Endodermal cell (in vitro differentiated cells): ENCODE measurements at regions not wholly inside any gene's neighbourhood (a gene's known extent, or its start where the extent isn't known, plus 50 kb on each side); places are given as distances from the start of the nearest gene placed in this dataset.
A peak's percentile ranks its signal among the peaks of the same experiment; 100 is the strongest.

Source experiments
- DNase-seq: peaks from one replicate; pipeline ENCODE4 v3.0.0-alpha.2; 2017
- H3K27ac ChIP-seq: 2 replicates; pipeline ENCODE4 v1.5.1; 2013; ENCODE audit warnings: mild to moderate bottlenecking, low read depth, low read length, moderate library complexity
- H3K27me3 ChIP-seq: 2 replicates; pipeline ENCODE4 v1.6.1; 2013; ENCODE audit warnings: mild to moderate bottlenecking, low read length, moderate library complexity; ENCODE audit not compliant: insufficient read depth, control insufficient read depth, poor library complexity, severe bottlenecking
- H3K36me3 ChIP-seq: 2 replicates; pipeline ENCODE4 v1.7.0; 2013; ENCODE audit warnings: mild to moderate bottlenecking, low read length, moderate library complexity; ENCODE audit not compliant: control insufficient read depth, insufficient read depth
- H3K4me1 ChIP-seq: one replicate; pipeline ENCODE4 v1.7.0; 2013; ENCODE audit warnings: low read length; ENCODE audit not compliant: control insufficient read depth, insufficient read depth
- H3K4me3 ChIP-seq: 2 replicates; pipeline ENCODE4 v1.5.1; 2013; ENCODE audit warnings: mild to moderate bottlenecking, low read length, moderate library complexity
- H3K9ac ChIP-seq: 2 replicates; pipeline ENCODE4 v1.6.1; 2013; ENCODE audit warnings: mild to moderate bottlenecking, low read length, moderate library complexity; ENCODE audit not compliant: poor library complexity, severe bottlenecking; ENCODE audit errors: extremely low read depth
- H3K9me3 ChIP-seq: 2 replicates; pipeline ENCODE4 v1.6.1; 2013; ENCODE audit warnings: mild to moderate bottlenecking, low read length, moderate library complexity; ENCODE audit not compliant: control insufficient read depth
- H3K27ac Mint-ChIP-seq: 2 replicates; pipeline ENCODE4 v1.8.0; 2020; ENCODE audit warnings: mixed read lengths
- H3K27me3 Mint-ChIP-seq: 2 replicates; pipeline ENCODE4 v1.8.0; 2021; ENCODE audit warnings: mild to moderate bottlenecking, mixed read lengths; ENCODE audit not compliant: insufficient read depth
- H3K36me3 Mint-ChIP-seq: 2 replicates; pipeline ENCODE4 v1.8.0; 2020; ENCODE audit warnings: low read depth, mixed read lengths
- H3K4me1 Mint-ChIP-seq: 2 replicates; pipeline ENCODE4 v1.8.0; 2020; ENCODE audit warnings: mixed read lengths
- H3K4me3 Mint-ChIP-seq: 2 replicates; pipeline ENCODE4 v1.8.0; 2020; ENCODE audit warnings: mild to moderate bottlenecking, moderate library complexity, mixed read lengths
- H3K9me3 Mint-ChIP-seq: 2 replicates; pipeline ENCODE4 v1.8.0; 2020; ENCODE audit warnings: mild to moderate bottlenecking, mixed read lengths
- WGBS, 2 experiments: methylation state at CpG; one replicate each; pipeline versions ENCODE4 v1.1.5 to v1.1.7; 2013; ENCODE audit warnings: missing lambda C conversion rate in 2 of 2, mixed read lengths in 1 of 2; ENCODE audit not compliant: insufficient coverage in 1 of 2, insufficient read length in 1 of 2; 5-methylcytosine and 5-hydroxymethylcytosine counted together
- TF ChIP-seq, protein P1 (sequence below): fragments of 200-600 bp; sonication (generic); conservative IDR thresholded peaks from 2 replicates; pipeline ENCODE4 v1.5.0; 2021; ENCODE audit warnings: antibody characterized with exemption, mild to moderate bottlenecking

GRCh38 chr1:217373761-217374701, 256.9 kb downstream of the GPATCH2 start:
- H3K27ac Mint-ChIP-seq: no peak overlapping the region
- Histone ChIP-seq H3K9me3 (peaks cover 35% of the 10 kb centered on the region), H3K36me3 (no peaks in the 10 kb centered on the region), H3K4me1 (no peaks in the 10 kb centered on the region), H3K27me3 (peaks cover under 1% of the 10 kb centered on the region), H3K27ac (no peak overlapping the region), H3K9ac (no peak overlapping the region), H3K4me3 (no peak overlapping the region)
- H3K9me3 Mint-ChIP-seq: peaks cover 20% of the 10 kb centered on the region
- H3K4me3 Mint-ChIP-seq: no peak overlapping the region
- peak; percentile 70 for DNase-seq
- WGBS, 2 experiments: 85 to 97% methylated on average over 5 to 11 of the region's 11 CpGs
- H3K4me1 Mint-ChIP-seq: peaks cover 25% of the 10 kb centered on the region
- H3K36me3 Mint-ChIP-seq: no peaks in the 10 kb centered on the region
- H3K27me3 Mint-ChIP-seq: peaks cover 41% of the 10 kb centered on the region
- TF ChIP-seq, protein P1, sequence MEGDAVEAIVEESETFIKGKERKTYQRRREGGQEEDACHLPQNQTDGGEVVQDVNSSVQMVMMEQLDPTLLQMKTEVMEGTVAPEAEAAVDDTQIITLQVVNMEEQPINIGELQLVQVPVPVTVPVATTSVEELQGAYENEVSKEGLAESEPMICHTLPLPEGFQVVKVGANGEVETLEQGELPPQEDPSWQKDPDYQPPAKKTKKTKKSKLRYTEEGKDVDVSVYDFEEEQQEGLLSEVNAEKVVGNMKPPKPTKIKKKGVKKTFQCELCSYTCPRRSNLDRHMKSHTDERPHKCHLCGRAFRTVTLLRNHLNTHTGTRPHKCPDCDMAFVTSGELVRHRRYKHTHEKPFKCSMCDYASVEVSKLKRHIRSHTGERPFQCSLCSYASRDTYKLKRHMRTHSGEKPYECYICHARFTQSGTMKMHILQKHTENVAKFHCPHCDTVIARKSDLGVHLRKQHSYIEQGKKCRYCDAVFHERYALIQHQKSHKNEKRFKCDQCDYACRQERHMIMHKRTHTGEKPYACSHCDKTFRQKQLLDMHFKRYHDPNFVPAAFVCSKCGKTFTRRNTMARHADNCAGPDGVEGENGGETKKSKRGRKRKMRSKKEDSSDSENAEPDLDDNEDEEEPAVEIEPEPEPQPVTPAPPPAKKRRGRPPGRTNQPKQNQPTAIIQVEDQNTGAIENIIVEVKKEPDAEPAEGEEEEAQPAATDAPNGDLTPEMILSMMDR: no peak

DNA sequence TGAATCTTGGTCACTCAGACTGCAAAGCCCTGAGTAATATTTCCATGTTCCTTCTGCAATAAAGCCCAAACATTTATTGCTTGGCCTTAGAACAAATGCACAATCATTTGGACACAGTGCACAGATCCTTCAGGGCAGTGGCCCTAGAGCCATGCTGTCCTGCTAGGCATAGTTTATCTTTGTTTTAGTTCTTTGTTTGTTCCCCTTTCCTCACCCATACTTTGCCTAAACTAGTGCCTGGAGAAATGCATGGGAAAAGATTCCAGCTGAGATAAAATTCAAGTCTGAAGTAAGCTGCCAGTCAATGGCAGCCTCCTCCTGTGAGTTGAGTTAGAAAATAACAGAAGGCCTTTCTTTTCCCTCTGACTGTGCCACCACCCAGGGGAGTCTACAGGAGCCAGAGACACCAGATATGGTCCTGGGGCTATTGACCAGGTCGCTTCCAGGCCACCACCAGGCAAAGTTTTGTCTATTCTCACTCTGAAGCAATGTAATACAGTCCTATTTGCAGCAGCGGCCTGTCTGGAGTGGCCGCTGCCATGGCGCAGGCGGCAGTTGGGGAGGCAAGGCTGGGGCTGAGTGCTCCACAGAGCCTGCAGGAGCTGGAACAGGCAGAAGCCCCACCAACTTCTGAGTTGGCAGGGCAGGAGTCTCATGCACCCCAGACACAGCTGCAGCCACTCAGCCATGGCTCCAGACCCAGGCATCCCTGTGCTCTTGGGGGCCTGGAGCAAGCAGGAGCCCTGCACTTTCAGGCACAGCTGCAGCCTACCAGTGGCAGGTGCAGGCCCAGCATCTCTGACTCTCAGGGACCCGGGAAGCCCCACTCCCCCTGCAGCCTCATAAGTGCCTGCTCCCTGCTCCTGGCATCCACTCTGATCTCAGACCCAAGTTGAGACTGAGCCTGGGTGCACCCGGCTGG, 258.6 kb downstream of the GPATCH2 start:
- TF ChIP-seq, protein P1: no peak
- WGBS, 2 experiments: 89 to 93% methylated on average over 5 to 7 of the region's 7 CpGs
- Histone ChIP-seq H3K9me3 (peaks cover 25% of the 10 kb centered on the region), H3K4me3 (no peak overlapping the region), H3K27ac (no peak overlapping the region), H3K4me1 (no peaks in the 10 kb centered on the region), H3K27me3 (peaks cover 6% of the 10 kb centered on the region), H3K9ac (no peak overlapping the region), H3K36me3 (no peaks in the 10 kb centered on the region)
- peak; percentile 50 for DNase-seq
- H3K27ac Mint-ChIP-seq: no peak overlapping the region
- H3K27me3 Mint-ChIP-seq: peaks cover 41% of the 10 kb centered on the region
- no peak overlapping the region for H3K4me3 Mint-ChIP-seq
- H3K9me3 Mint-ChIP-seq: peaks cover 8% of the 10 kb centered on the region
- H3K4me1 Mint-ChIP-seq: peaks cover 25% of the 10 kb centered on the region
- no peaks in the 10 kb centered on the region for H3K36me3 Mint-ChIP-seq

DNA sequence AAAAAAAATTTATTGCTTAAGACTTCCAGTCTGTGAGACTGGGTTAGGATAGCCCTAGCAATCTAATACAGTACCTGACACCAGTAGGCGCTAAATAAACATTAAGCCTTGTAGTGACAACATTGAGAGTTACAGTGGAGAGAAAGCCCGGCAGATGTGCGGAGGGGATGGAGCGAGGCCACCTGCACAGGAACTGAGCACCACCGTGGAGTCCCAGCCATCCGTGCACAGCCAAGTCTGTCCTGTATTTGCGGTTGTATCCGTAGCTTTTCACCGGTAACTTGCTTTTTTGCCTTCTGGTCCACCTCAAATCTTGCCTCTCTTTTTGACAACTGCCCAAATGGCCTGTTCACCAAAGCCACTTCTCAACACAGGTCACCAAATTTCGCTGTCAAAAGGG, 260.1 kb downstream of the GPATCH2 start:
- H3K9ac ChIP-seq: no peak overlapping the region
- Mint-ChIP-seq H3K27ac (no peak overlapping the region), H3K4me1 (peaks cover 25% of the 10 kb centered on the region), H3K9me3 (no peaks in the 10 kb centered on the region), H3K4me3 (no peak overlapping the region), H3K36me3 (no peaks in the 10 kb centered on the region), H3K27me3 (peaks cover 32% of the 10 kb centered on the region)
- H3K4me3 ChIP-seq: no peak overlapping the region
- DNase-seq: no peak
- no peak overlapping the region for H3K27ac ChIP-seq
- TF ChIP-seq, protein P1: no peak
- no peaks in the 10 kb centered on the region for H3K4me1 ChIP-seq
- 89 to 90% methylated on average over 7 to 10 of the region's 10 CpGs for WGBS, 2 experiments
- H3K27me3 ChIP-seq: peaks cover 11% of the 10 kb centered on the region
- H3K36me3 ChIP-seq: no peaks in the 10 kb centered on the region
- peaks cover 22% of the 10 kb centered on the region for H3K9me3 ChIP-seq
